Astrocyte of the spinal cord (primary cell): ENCODE measurements at regions not wholly inside any gene's neighbourhood (a gene's known extent, or its start where the extent isn't known, plus 50 kb on each side); places are given as distances from the start of the nearest gene placed in this dataset.

Experiments used
- DNase-seq: peaks from one replicate; pipeline ENCODE4 v3.0.0; 2011; ENCODE audit warnings: low read depth, low spot score
- H3K4me3 ChIP-seq: 2 replicates; pipeline ENCODE4 v1.5.1; 2011; ENCODE audit warnings: low read depth, mild to moderate bottlenecking, low read length, moderate library complexity
- CTCF ChIP-seq: IDR thresholded peaks from 2 replicates; pipeline ENCODE4 v1.5.1; 2012; ENCODE audit warnings: low read depth, mild to moderate bottlenecking, low read length, inconsistent platforms
- in situ Hi-C: cut with HindIII; loops from 2 replicates; pipeline ENCODE4 v1.10.0; 2017; ENCODE audit warnings: low sequenced_read_pairs

GRCh38 chr20:34189572-34190163 lies 51.6 kb upstream of the ASIP start:
- in situ Hi-C loops: no loop called here
- TF ChIP-seq CTCF: no peak
- no peak overlapping the region for H3K4me3 ChIP-seq
- DNase-seq: no peak

GRCh38 chr20:34190262-34190661 lies 51.0 kb upstream of the ASIP start:
- H3K4me3 ChIP-seq: no peak overlapping the region
- in situ Hi-C loops: no loop called here
- TF ChIP-seq CTCF: no peak
- no peak for DNase-seq

GRCh38 chr20:34190679-34191090 lies 50.5 kb upstream of the ASIP start:
- no peak overlapping the region for H3K4me3 ChIP-seq
- peak; percentile 82 for DNase-seq
- in situ Hi-C loops: no loop called here
- peak; percentile 89 for TF ChIP-seq CTCF
